ENCODE measurements at regions not wholly inside any gene's neighbourhood (a gene's known extent, or its start where the extent isn't known, plus 50 kb on each side); places are given as distances from the start of the nearest gene placed in this dataset.

DNA sequence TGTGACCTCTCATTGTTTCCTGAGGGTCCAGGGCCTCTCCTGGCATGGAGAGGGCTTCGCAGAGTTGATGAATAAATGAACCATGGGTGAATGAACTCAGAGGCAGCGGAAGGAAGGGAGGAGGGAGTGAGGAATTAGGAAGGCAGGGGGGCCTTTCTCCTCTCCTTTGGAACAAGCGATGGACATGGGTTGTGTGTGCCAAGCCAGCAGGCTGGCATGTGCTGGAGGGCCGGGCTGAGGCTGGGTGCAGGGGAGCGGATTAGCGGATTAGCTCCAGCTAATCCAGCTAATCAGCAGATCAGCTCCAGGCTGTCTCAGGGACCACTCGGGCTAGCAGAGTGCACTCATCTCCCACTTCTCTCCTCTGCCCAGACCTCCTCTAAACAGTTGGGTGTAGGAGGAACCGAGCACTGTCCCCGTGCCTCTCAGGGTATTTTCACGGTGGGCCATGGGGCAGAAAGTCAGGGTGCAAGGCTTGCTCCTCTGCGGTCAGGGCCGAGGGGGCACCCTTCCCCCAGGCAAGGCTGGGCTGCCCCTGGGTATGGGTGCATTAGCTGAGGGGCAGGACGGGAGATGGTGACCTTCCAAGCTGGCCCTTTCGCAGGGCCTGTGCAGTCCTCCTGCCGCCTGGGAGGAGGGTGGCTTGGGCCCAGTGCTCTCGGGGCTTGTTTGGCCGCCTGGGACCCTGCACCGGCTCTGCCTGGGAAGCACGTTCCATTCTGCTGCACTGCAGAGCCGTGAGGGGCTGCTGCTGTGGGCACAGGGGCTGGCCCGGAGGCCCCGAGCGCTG is 120.3 kb upstream of the B3GAT1 start:
- no peak for DNase-seq (ENCODE audit: extremely low read depth, low read depth)
- TF ChIP-seq, protein P1, sequence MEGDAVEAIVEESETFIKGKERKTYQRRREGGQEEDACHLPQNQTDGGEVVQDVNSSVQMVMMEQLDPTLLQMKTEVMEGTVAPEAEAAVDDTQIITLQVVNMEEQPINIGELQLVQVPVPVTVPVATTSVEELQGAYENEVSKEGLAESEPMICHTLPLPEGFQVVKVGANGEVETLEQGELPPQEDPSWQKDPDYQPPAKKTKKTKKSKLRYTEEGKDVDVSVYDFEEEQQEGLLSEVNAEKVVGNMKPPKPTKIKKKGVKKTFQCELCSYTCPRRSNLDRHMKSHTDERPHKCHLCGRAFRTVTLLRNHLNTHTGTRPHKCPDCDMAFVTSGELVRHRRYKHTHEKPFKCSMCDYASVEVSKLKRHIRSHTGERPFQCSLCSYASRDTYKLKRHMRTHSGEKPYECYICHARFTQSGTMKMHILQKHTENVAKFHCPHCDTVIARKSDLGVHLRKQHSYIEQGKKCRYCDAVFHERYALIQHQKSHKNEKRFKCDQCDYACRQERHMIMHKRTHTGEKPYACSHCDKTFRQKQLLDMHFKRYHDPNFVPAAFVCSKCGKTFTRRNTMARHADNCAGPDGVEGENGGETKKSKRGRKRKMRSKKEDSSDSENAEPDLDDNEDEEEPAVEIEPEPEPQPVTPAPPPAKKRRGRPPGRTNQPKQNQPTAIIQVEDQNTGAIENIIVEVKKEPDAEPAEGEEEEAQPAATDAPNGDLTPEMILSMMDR (IDR thresholded peaks at IDR 0.05; ENCODE audit: low read depth, low read length) = no peak

DNA sequence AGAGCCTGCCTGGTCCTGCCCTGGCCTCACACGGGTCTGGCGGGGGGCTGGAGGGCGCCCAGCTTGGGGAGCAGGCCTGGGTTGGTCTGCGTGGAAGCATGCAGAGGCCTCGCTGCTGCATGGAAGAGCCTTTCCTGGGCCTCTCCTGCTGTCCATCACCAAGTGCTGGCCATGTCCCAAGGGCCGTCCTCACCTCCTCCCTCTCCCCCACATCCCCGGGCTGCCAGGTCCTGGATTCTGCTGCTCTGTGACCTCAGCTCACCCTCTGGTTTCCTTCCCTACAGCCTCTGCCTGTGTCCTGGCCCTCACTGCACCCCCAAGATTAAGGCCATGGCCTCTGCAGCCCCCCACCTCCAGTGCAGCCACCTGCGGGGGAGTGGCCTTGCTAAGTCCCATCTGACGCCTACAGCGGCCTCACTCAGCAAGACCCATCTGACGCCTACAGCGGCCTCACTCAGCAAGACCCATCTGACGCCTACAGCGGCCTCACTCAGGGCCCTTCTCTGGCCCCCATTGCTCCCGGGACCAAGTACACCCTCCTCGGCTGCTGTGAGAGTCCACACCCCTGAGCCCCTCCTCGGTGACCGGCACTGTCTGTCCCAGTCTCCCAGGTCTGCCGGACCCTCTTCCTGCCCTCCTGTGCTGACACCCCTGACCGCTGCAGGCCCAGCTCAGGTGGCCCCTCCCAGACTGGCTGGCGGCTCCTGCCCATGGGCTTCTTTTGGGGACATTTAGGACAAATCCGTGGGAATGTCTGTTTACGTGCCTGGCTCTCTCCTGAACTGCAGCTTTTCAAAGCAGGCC is 119.5 kb upstream of the B3GAT1 start:
- DNase-seq (ENCODE audit: extremely low read depth, low read depth) = no peak
- TF ChIP-seq, protein P1 (IDR thresholded peaks at IDR 0.05; ENCODE audit: low read depth, low read length) = no peak

DNA sequence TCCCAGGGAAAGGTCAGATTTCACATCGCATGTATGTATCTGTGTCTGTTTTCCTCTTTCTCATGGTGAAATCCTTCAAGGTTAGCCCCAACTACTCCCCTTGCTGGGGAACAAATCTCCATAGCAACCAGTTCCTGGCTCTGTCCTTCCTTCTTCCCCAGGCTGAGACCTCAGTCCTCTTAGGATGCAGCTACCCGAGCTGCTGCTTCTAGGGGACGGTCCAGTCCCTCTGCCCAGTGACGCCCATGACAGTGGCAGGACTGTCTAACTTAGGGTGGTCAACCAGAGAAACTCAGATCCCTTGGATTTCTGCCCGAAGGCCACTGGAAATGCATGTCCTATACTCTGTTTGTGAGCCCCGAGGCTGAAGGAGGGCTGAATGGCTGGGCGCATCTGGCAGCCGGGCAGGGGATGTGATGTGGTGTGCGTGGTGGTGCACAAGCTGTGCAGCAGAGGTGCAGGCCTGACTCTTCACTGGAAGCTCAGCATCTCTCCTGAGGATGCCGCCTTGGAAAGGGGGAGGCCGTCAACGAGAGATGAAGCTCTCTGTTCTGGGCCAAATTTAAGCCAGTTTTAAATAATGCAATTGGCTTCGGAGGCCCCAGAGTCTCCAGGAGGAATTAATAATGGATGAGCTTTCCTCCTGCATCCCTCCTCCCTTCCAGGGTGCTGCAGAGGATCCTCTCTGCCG is 118.7 kb upstream of the B3GAT1 start:
- TF ChIP-seq, protein P1 (IDR thresholded peaks at IDR 0.05; ENCODE audit: low read depth, low read length) = no peak
- DNase-seq (ENCODE audit: extremely low read depth, low read depth) = no peak

DNA sequence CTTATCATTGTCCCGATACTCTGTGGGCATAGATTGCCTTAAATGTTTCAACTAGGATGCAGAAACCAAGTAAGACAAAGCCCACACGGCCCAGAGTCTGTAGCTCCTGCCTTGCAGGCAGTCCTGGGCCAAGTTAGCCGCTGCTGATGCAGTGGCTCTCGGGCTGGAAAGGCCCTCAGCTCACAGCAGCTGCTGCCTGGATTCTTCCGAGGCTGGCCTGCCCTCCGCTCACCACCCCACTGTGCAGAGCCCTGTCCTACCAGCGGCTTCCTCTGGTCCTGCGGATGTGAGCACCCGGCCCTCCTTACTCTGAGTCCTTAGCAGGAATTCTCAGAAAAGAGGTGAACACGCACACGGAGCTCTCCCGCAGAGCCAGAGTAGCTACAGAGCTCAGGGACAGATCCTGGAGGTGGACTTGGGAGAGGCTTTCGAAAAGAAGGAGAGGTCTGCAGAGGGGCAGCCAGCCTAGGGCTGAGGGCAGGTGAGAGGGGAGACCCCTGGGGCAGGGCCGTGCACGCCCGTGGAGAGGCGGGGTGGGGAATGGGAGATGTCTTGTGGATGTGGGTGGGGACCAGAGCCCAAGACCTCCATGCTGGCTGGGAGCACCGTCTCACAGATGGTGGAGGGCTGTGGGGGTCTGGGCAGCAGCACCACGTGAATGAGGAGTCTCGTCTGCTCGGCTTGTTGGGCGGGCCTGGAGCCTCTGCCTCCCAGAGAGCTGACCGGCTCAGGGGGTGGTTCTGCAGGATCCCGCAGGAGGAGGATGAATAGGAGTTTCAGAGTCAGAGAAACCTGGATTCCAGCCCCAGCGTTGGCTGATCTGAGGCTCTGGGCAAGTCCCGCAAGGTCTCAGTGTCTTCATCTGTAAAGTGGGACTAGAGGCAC is 117.4 kb upstream of the B3GAT1 start:
- TF ChIP-seq, protein P1 (IDR thresholded peaks at IDR 0.05; ENCODE audit: low read depth, low read length) = no peak
- no peak for DNase-seq (ENCODE audit: extremely low read depth, low read depth)

DNA sequence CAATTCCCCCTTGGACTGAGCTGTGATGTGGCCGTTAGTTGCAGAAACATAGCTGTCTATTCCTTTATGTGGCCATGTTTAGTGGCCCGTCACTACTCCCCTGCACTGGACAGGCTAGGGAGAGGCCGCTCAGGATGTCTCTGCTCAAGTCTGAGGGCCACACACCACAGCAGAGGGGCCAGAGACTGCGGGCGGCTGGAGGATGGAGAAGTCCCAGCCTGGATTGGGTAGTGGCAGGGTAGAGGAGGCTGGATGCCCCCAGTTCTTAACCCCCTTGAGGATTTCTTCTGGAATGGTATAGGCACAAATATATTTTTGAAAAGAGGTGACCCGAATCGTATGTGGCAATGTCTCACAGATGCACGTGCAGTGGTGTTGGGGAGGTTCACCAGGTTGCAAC is 116.4 kb upstream of the B3GAT1 start:
- TF ChIP-seq, protein P1 (IDR thresholded peaks at IDR 0.05; ENCODE audit: low read depth, low read length) = no peak
- DNase-seq (ENCODE audit: extremely low read depth, low read depth) = no peak

DNA sequence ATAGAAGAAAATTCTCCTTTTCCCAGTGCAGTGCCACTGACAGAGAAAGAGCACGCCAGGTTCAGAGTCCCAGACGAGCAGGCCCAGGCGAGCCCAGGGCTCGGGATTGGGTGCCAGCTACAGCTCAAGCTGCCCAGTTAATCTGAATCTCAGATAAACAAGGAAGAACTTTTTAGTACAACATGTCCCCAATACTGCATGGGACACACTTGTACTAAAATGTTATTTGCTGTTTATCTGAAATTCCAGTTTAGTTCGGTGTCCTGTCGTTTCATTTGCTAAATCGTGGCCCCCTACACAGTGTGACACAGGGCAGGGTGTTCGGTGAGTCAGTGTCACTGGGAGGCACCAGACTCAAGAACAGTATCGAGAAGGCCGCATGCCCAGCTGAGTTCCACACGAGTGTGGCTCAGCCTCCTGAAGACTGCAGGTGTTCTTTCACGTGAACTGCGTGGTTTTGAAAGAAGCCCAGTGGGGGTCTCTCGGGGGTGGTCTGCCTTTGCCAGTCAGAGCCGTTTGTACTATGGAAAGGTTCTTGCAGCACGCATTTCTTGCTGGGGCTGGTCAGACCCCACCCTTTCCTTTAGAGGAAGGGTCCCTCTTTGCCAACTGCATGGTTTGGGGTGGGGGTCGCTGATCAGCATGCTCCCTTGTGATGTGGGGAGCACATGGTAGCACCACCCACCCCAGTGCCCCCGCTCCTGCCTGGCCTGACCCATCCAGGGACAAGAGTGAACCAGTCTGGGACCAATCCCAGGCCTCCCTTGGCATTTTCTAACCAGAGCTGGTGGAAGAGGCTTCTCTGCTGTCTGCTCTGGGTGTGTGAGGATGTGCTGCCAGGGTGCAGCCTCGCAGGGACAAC is 115.6 kb upstream of the B3GAT1 start:
- DNase-seq (ENCODE audit: extremely low read depth, low read depth) = no peak
- TF ChIP-seq, protein P1 (IDR thresholded peaks at IDR 0.05; ENCODE audit: low read depth, low read length) = no peak
